ENCODE measurements at regions not wholly inside any gene's neighbourhood (a gene's known extent, or its start where the extent isn't known, plus 50 kb on each side); places are given as distances from the start of the nearest gene placed in this dataset.
"Not testable (repeated sequence)": the region's sequence is repeated elsewhere in the genome, so short reads cannot be mapped to it uniquely, and the experiment has no call there.

DNA sequence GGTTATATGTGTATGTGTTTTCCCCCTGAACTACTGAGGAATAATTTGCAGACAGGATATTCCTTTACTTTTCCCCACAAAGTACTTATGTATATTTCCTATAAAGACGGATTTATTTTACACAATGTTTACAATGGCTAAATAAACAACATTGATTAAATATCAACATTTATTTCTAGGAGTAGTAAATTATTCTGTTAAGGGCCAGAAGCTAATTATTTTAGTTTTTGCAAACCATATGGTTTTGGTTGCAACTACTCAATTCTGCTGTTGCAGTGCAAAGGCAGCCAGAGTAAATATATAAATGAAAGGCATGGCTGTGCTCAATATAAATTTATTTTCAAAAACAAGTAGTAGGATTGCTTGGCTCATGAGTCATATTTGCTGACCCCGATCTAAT lies 907.1 kb upstream of the MBL2 start:
- TF ChIP-seq, protein P1, sequence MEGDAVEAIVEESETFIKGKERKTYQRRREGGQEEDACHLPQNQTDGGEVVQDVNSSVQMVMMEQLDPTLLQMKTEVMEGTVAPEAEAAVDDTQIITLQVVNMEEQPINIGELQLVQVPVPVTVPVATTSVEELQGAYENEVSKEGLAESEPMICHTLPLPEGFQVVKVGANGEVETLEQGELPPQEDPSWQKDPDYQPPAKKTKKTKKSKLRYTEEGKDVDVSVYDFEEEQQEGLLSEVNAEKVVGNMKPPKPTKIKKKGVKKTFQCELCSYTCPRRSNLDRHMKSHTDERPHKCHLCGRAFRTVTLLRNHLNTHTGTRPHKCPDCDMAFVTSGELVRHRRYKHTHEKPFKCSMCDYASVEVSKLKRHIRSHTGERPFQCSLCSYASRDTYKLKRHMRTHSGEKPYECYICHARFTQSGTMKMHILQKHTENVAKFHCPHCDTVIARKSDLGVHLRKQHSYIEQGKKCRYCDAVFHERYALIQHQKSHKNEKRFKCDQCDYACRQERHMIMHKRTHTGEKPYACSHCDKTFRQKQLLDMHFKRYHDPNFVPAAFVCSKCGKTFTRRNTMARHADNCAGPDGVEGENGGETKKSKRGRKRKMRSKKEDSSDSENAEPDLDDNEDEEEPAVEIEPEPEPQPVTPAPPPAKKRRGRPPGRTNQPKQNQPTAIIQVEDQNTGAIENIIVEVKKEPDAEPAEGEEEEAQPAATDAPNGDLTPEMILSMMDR (IDR thresholded peaks at IDR 0.05; ENCODE audit: unreplicated experiment), result no peak
- Mint-ChIP-seq H3K4me3 (ENCODE audit: low read depth) (no peak overlapping the region), H3K36me3 (ENCODE audit: insufficient read depth) (no peaks in the 10 kb centered on the region), H3K27me3 (no peaks in the 10 kb centered on the region), H3K27ac (no peak overlapping the region), H3K9me3 (ENCODE audit: low read depth) (no peaks in the 10 kb centered on the region), H3K4me1 (ENCODE audit: low read depth) (no peaks in the 10 kb centered on the region)
- no peak for DNase-seq (ENCODE audit: low spot score, unreplicated experiment)

DNA sequence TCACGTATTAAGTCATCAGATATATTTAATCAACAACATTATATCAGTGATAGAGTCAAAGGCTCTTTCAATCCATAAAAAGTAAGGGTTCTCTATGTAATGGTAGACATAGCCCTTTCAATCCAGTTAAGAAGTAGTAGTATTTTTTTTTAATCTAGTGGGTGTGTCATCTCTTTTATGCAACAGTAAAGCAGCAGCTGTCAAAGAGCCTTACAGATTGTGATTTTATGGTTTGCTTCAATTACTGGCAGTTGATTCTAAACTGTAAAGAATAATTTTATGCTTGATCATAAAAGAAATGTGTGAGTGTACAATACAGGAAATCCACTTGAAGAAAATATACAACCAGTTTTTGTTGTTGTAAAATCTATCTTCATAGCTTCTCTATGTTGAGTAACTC lies 902.6 kb upstream of the MBL2 start:
- TF ChIP-seq, protein P1 (IDR thresholded peaks at IDR 0.05; ENCODE audit: unreplicated experiment), result no peak
- Mint-ChIP-seq H3K4me3 (ENCODE audit: low read depth) (no peak overlapping the region), H3K27ac (no peak overlapping the region), H3K27me3 (no peaks in the 10 kb centered on the region), H3K9me3 (ENCODE audit: low read depth) (peaks cover 6% of the 10 kb centered on the region), H3K4me1 (ENCODE audit: low read depth) (no peaks in the 10 kb centered on the region), H3K36me3 (ENCODE audit: insufficient read depth) (no peaks in the 10 kb centered on the region)
- DNase-seq (ENCODE audit: low spot score, unreplicated experiment), result no peak

DNA sequence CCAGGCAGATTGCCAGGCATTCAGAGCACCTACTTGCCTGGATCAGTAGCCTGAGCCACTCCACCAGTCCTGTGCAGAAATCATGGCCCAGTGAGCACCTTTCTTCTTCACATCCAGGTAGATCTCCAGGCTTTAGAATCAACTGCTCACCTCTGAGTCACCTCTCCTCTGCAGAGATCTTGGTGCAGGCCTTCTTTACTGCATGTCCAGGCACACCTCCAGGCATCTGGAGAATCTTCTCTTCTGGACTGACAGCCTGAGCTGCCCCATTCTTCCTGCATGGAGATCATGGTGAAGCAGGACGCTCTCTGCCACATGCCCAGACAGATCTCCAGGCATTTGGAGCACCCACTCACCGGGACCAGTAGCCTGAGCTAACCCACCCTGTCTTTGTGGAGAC lies 894.5 kb upstream of the MBL2 start:
- H3K4me3 Mint-ChIP-seq (ENCODE audit: low read depth), result no peak overlapping the region
- peaks cover 2% of the 10 kb centered on the region for H3K36me3 Mint-ChIP-seq (ENCODE audit: insufficient read depth)

DNA sequence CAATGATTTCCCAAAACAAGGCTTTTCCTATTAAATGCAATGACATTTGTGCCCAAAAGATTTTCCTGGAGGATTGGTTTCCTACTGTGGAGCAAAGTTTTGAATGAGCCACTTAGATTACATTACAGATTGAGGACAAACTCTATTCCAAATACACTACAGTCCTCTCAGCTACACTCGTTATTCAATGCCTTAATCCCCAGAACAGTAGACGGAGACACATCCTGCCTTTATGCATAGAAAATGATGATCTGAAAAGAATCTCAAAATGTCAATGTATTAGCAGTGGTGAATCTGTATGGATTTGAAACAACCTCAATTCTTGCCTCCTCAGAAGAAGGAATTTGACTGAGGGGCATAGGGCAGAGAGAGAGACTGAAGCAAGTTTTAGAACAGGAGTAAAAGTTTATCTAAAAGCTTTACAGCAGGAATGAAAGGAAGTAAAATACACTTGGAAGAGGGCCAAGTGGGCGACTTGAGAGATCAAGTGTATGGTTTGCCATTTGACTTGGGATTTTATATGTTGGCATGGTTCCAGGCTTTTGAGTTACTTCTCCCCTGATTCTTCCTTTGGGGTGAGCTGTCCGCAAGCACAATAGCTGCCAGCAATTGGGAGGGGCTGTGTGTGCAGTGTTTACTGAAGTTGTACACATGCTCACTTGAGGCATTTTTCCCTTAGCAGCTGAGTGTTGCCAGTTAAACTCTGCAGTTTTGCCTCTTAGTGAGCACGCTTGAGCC lies 891.9 kb upstream of the MBL2 start:
- no peak overlapping the region for H3K27ac Mint-ChIP-seq
- peaks cover 2% of the 10 kb centered on the region for H3K36me3 Mint-ChIP-seq (ENCODE audit: insufficient read depth)
- peaks cover 6% of the 10 kb centered on the region for H3K4me1 Mint-ChIP-seq (ENCODE audit: low read depth)
- TF ChIP-seq, protein P1 (IDR thresholded peaks at IDR 0.05; ENCODE audit: unreplicated experiment), result no peak
- DNase-seq (ENCODE audit: low spot score, unreplicated experiment), result no peak
- H3K9me3 Mint-ChIP-seq (ENCODE audit: low read depth), result peaks cover 15% of the 10 kb centered on the region
- no peaks in the 10 kb centered on the region for H3K27me3 Mint-ChIP-seq
- H3K4me3 Mint-ChIP-seq (ENCODE audit: low read depth), result no peak overlapping the region

More for the DNA sequence above, 894.5 kb upstream of the MBL2 start:
- H3K27me3 Mint-ChIP-seq, result no peaks in the 10 kb centered on the region
- DNase-seq (ENCODE audit: low spot score, unreplicated experiment), result no peak
- no peak overlapping the region for H3K27ac Mint-ChIP-seq
- H3K9me3 Mint-ChIP-seq (ENCODE audit: low read depth), result peaks cover 27% of the 10 kb centered on the region
- TF ChIP-seq, protein P1 (IDR thresholded peaks at IDR 0.05; ENCODE audit: unreplicated experiment), result no peak
- peaks cover 6% of the 10 kb centered on the region for H3K4me1 Mint-ChIP-seq (ENCODE audit: low read depth)

DNA sequence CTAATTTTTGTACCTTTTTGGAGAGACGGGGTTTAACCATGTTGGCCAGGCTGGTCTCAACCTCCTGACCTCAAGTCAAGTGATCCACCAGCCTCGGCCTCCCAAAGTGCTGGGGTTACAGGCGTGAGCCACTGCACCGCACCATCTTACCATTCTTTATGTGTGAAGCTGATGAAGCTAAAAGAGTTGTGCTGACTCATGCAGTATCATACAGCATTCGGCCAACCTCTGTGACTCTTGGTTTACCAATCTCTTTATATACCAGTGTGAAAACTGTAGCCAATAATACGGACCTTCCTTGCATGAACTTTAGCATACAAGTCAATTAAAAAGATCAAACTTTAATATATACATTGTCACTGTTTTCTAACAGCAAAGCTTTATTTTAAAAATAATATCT lies 878.2 kb upstream of the MBL2 start:
- H3K4me3 Mint-ChIP-seq (ENCODE audit: low read depth), result no peak overlapping the region
- TF ChIP-seq, protein P1 (IDR thresholded peaks at IDR 0.05; ENCODE audit: unreplicated experiment), result no peak

DNA sequence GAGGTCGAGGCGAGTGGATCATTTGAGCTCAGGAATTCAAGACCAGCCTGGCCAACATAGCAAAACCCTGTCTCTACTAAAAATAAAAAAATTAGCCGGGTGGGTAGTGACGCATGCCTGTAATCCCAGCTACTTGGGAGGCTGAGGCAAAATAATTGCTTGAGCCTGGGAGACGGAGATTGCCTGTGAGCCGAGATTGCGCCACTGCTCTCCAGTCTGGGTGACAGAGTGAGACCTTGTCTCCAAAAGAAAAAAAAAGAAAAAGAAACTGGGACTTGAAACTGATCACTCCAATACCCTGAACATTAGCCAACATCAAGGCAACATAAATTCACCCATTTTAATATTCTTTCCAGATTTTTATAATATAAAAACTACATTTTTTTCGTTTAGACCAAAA lies 874.6 kb upstream of the MBL2 start:
- not testable (repeated sequence) for H3K4me3 Mint-ChIP-seq (ENCODE audit: low read depth)

More for the DNA sequence above, 878.2 kb upstream of the MBL2 start:
- H3K9me3 Mint-ChIP-seq (ENCODE audit: low read depth), result peaks cover 2% of the 10 kb centered on the region
- peaks cover 12% of the 10 kb centered on the region for H3K4me1 Mint-ChIP-seq (ENCODE audit: low read depth)
- no peak for DNase-seq (ENCODE audit: low spot score, unreplicated experiment)
- H3K27me3 Mint-ChIP-seq, result no peaks in the 10 kb centered on the region
- no peaks in the 10 kb centered on the region for H3K36me3 Mint-ChIP-seq (ENCODE audit: insufficient read depth)
- H3K27ac Mint-ChIP-seq, result no peak overlapping the region

More for the DNA sequence above, 874.6 kb upstream of the MBL2 start:
- not testable (repeated sequence) for H3K36me3 Mint-ChIP-seq (ENCODE audit: insufficient read depth); H3K27me3 Mint-ChIP-seq; DNase-seq (ENCODE audit: low spot score, unreplicated experiment); H3K9me3 Mint-ChIP-seq (ENCODE audit: low read depth); H3K27ac Mint-ChIP-seq
- H3K4me1 Mint-ChIP-seq (ENCODE audit: low read depth), result peaks cover 12% of the 10 kb centered on the region

Measured in progenitor cell of endocrine pancreas (in vitro differentiated cells).